WI38 (cell line): ENCODE measurements at regions not wholly inside any gene's neighbourhood (a gene's known extent, or its start where the extent isn't known, plus 50 kb on each side); places are given as distances from the start of the nearest gene placed in this dataset.

Experiments
- H3K4me3 ChIP-seq: 2 replicates; pipeline ENCODE4 v1.5.1; 2011; ENCODE audit warnings: low read depth, mild to moderate bottlenecking, control low read depth, low read length
- CTCF ChIP-seq: IDR thresholded peaks from 2 replicates; pipeline ENCODE4 v1.5.1; 2012; ENCODE audit warnings: low read depth, mild to moderate bottlenecking, control low read depth, low read length

GRCh38 chr2:228738671-228739380, 532.3 kb downstream of the PID1 start:
- no peak for TF ChIP-seq CTCF
- H3K4me3 ChIP-seq = no peak overlapping the region

- no peak overlapping the region for H3K4me3 ChIP-seq
- no peak for TF ChIP-seq CTCF
Measured at GRCh38 chr2:228735697-228736096, 535.4 kb downstream of the PID1 start.

- TF ChIP-seq CTCF = no peak
- H3K4me3 ChIP-seq = no peak overlapping the region
Measured at GRCh38 chr2:228731517-228731916, 539.6 kb downstream of the PID1 start.

- TF ChIP-seq CTCF = no peak
- H3K4me3 ChIP-seq = no peak overlapping the region
Measured at GRCh38 chr2:228728961-228729360, 542.1 kb downstream of the PID1 start.

- no peak for TF ChIP-seq CTCF
- H3K4me3 ChIP-seq = no peak overlapping the region
Measured at GRCh38 chr2:228725031-228725430, 543.5 kb upstream of the SPHKAP start.

GRCh38 chr2:228723599-228723998, 542.1 kb upstream of the SPHKAP start:
- TF ChIP-seq CTCF = no peak
- H3K4me3 ChIP-seq = no peak overlapping the region

- TF ChIP-seq CTCF = no peak
- H3K4me3 ChIP-seq = no peak overlapping the region
Measured at GRCh38 chr2:228722311-228722710, 540.8 kb upstream of the SPHKAP start.
